ENCODE measurements at regions not wholly inside any gene's neighbourhood (a gene's known extent, or its start where the extent isn't known, plus 50 kb on each side); places are given as distances from the start of the nearest gene placed in this dataset.
"Not testable (repeated sequence)": the region's sequence is repeated elsewhere in the genome, so short reads cannot be mapped to it uniquely, and the experiment has no call there.

DNA sequence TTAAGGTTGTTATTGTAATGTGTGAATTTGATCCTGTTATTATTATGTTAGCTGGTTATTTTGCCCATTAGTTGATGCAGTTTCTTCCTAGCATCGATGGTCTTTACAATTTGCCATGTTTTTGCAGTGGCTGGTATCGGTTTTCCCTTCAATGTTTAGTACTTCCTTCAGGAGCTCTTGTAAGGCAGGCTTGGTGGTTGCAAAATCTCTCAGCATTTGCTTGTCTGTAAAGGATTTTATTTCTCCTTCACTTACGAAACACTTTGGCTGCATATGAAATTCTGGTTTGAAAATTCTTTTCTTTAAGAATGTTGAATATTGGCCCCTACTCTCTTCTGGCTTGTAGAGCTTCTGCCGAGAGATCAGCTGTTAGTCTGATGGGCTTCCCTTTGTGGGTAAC lies 2241.4 kb upstream of the AGA start:
- not testable (repeated sequence) for DNase-seq (ENCODE audit: low spot score)

DNA sequence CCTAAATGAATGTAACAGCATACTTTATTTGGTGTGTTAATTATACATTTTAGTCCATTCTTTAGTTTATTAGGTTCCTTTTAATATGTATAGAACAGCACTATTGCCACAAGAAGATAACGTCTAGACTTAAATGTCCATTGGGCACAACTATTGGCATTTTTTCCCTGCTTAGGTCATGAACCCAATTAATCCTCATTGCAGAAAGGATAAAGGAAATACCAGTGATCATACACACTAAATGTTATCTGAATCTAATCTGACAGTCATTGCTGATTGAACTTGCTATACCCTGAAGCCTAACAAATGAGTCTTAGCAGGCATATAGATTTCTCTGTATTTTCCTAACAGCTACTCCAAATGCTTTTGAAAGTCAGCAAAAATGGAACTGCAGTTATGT lies 2250.0 kb upstream of the AGA start:
- DNase-seq (ENCODE audit: low spot score): no peak

DNA sequence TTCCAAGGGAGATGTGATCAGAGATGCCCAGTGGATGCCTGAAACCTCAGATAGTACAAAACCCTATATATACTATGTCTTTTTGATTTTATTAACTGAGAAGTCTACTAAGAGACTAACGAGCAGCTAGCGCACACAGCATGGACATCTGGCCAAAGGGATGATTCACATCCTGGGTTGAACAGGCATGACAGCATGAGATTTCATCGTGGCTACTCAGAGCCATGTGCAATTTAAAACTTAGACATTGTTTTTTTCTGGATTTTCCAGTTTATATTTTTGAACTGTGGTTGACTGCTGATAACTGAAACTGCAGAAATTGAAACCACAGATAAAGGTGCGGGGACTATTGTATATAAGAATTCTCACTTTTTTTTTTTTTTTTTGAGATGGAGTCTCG lies 2252.9 kb upstream of the AGA start:
- DNase-seq (ENCODE audit: low spot score): no peak

DNA sequence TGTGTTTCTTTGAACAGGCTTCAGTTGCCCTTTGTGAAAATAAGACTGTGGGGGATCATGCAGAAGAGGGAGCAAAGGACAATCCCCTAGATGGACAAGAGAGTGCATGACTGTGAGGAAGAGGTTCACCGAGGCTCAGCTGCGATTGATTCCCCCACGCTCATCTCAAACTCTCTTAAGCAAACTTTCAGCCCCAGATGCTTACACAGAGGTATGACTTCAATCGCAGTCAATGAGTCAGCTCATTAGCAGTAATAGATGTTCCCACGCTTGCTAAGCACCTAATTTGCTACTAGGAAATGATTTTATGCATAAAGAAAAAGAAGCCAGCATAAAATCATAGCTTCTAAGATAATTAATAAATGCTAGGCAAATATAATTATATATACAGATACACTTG lies 2256.1 kb upstream of the AGA start:
- no peak for DNase-seq (ENCODE audit: low spot score)

DNA sequence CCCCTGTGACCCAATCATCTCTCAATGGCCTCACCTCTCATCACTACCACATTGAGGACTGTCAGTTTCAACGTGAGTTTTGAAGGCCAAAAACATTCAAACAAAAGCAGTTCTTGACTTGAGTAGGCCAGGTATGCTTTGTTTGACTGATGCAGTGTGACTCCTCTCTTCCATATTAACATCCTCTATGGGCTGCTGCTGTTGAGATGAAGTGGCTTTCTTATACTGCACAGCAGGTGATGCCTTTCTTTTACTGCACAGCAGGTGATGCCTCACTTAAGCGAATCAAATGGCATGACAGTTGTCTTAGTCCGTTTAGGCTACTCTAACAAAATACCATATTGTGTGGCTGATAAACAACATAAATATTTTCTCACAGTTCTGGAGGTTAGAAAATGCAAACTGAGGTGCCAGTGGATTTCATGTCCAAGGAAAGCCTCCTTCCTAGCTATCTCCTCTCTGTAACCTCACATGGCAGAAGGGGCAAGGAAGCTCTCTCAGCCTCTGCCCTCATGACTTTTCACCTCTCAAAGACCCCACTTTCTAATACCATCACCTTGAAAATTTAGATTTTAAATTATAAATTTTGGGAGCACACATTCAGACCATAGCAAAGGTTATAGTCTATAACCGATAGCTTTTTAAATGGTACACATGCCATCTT lies 2267.9 kb upstream of the AGA start:
- no peak for DNase-seq (ENCODE audit: low spot score)

DNA sequence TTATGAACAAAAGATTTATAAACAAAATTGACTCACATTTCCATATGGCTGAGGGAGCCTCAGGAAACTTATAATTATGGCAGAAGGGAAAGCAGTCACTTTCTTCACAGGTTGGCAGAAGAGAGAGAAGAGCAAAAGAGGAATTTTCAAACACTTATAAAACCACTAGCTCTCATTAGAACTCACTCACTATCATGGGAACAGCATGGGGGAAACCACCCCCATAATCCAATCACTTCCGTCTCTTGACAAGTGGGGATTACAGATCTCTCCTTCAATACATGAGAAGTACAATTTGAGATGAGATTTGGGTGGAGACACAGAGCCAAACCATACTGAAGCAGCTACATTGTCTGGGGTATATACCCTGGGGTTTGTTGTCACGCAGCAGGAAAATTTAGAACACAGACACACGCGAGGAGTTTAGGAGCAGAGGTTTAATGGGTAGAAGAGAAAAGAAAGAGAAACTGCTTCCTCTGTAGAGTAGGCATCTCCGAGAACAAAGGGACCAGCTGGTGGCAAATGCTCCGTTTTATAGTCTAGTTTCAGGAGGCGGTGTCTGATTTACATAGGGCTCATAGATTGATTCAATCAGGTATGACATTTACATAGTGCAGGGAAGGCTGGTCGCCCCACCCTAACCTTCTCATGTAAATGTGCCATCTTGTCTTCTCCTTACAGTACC lies 2277.7 kb upstream of the AGA start:
- no peak for DNase-seq (ENCODE audit: low spot score)

DNA sequence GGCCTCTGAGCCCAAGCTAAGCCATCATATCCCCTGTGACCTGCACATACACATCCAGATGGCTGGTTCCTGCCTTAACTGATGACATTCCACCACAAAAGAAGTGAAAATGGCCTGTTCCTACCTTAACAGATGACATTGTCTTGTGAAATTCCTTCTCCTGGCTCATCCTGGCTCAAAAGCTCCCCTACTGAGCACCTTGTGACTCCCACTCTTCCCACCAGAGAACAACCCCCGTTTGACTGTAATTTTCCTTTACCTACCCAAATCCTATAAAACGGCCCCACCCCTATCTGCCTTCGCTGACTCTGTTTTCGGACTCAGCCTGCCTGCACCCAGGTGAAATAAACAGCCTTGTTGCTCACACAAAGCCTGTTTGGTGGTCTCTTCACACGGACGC lies 2284.3 kb upstream of the AGA start:
- not testable (repeated sequence) for DNase-seq (ENCODE audit: low spot score)

DNA sequence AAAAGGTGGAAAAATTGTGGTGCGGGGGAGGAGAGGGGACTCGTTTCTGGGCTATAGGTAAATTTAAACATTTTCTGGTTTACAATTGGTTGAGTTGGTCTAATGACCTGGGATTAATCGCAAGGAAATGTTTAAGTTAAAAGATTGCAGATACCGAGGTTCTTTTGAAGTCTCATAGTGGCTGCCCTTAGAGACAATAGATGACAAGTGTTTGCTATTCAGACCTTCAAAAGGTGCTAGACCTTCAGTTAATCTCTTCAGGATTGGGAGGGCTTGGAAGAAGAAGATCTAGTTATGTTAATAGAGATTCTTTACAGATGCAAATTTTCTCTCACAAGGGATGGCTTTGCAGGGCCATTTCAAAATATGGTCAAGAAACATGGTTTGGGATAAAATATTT lies 2286.1 kb upstream of the AGA start:
- DNase-seq (ENCODE audit: low spot score): no peak

DNA sequence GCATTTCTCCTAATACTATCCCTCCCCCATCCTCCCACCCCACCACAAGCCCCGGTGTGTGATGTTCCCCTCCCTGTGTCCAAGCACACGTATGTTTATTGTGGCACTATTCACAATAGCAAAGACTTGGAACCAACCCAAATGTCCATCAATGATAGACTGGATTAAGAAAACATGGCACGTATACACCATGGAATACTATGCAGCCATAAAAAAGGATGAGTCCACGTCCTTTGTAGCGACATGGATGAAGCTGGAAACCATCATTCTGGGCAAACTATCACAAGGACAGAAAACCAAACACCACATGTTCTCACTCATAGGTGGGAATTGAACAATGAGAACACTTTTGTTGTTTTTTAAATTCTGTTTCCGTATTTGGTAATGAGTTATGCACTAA lies 2294.6 kb upstream of the AGA start:
- DNase-seq (ENCODE audit: low spot score): not testable (repeated sequence)

DNA sequence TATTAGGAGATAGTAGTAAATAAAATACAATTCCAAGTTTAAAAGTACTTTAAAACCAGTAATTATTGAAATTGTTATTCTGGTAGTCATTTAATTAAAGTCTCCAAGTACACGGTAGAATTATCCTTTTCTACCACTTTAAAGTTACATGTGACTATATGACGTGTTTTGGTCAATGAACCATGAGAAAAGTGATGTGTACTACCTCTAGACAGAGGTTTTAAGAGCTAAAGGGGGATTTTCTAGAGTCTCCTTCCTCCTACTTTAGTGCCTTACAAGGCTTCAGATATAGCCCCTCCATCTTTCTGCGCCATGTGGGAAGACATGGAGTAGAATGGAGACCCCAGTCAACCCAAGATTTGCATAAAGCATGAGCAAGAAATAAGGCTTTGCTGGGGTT lies 2296.6 kb upstream of the AGA start:
- DNase-seq (ENCODE audit: low spot score): no peak

DNA sequence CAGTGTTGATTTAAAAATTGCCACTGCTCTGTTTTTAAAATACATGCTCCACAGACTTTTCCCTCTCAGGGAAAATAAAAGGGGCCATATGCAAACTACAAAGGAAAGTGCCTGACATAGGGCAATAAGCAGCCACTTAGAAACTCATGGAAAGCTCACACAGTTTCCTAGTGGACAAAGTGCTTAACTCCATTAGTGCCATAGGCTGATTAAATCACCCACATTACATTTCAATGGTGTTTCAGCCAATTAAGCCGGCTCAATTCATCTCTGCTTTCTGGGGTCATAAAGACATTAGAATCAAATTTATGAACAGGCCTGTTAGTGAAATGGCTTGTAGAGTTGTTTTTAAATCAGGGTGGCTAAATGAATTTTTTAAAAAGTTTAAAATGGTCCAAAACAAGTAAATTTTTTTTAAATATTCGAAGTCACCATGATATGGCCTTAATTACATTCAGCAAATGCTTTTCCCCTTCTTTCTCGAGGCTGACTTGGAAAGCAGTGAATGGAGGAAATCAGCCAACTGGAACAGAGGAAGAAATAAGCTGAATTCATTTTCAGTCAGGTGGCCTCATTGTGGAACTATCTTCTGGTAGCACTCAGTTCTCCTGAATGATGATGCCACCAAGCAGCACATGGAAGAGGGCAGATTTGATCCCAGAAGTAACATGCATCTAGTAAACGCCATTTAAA lies 2305.1 kb upstream of the AGA start:
- DNase-seq (ENCODE audit: low spot score): no peak

DNA sequence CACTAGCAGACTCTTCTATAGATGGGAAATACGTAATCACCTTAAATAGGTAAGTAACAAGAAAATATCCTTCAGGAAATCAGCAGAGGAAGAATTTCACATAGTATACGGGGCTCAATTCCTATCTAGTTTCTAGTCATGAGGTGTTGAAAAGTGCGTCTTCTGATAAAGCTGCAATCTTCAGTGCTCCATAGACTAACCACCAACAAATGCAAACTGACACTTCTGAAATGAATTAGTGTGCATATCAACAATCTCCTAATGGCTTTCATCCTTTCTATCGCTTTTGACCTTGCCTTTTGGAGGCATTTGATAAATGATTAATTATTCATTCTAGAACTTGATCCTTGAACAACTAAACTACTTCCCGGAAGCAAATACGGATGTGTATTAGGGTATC lies 2306.6 kb upstream of the AGA start:
- no peak for DNase-seq (ENCODE audit: low spot score)

DNA sequence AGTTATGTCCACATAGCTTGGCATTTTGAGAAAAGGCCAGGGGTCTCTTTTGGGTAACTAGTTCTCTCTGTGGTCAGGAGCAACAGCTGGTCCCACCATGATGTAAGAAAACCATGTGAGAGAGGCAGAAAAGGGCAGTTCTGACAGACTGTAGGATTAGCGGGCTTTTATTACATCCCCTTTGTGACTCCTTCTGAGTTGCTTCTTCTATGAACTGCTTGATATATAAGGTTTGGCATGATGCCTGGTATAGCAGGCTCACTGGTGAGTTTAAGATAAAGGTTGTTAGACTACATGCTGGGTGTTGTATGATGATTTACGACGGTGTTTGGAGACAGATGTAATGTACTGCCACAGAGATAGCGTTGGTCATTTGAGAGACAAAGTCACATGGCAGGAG lies 2308.1 kb upstream of the AGA start:
- DNase-seq (ENCODE audit: low spot score): no peak

DNA sequence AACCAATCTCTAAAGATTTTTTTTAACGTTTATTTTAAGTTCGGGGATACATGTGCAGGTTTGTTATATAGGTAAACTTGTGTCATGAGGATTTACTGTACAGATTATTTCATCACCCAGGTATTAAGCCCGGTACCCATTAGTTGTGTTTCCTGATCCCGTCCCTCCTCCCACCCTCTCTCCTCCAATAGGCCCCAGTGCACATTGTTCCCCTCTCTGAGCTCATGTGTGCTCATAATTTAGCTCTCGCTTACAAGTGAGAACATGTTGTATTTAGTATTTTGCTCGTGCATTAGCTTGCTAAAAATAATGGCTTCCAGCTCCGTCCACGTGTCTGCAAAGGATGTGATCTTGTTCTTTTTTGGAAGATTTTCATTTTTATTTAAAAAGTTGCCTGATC lies 2309.4 kb upstream of the AGA start:
- no peak for DNase-seq (ENCODE audit: low spot score)

DNA sequence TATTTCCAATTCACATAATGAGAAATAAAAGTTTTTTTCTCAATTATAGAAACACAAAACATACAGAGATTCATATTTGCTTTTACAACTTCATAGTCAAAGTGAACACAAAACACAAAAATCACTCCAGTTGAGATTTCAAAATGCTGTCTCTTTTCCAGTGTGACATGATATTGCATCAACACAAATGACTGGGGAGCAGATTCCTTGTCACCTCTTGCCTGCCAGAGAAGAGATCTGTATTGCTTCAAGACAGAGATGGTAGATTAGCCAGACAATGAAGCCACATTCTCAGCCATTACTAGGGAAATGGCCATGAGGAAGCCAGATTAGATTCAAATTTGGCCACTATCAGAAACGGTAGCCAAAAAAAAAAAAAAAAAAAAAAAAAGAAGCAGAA lies 2313.1 kb upstream of the AGA start:
- no peak for DNase-seq (ENCODE audit: low spot score)

DNA sequence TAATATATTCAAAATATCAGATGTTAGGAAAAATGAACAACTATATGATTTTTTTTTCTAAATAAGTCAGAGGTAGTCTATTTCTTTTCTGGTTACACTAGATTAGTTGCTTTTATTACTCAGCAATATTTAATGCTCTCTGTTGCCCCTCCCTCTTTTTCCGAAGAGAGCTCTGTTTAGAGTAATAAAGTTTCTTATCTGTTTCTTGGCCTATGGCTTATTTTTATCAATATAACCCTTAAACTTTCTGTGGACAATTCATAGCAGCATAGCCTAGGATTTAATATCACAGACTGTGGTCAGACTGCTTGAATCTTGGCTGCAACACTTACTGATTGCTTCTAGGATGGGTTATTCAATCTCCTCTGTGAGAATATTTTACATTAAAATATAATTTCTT lies 2315.4 kb upstream of the AGA start:
- DNase-seq (ENCODE audit: low spot score): no peak

DNA sequence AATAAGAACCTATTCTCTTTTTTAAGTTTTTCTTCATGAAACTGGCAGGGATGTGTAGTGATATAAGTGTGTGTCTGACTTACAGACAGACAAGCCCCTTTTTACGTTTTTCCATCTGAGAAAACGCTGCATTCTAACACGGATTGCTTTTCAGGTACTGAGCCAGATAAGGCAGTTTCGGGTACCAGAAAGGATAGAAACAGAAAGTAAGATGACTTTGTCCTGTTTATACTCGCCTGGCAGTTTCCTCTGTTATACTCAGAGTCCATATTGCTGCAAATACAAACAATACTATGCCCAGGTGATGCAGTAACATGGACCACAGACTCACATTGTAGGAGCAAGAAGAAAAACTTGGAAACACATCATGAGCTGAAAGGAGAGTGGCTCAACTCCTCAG lies 2320.6 kb upstream of the AGA start:
- no peak for DNase-seq (ENCODE audit: low spot score)

DNA sequence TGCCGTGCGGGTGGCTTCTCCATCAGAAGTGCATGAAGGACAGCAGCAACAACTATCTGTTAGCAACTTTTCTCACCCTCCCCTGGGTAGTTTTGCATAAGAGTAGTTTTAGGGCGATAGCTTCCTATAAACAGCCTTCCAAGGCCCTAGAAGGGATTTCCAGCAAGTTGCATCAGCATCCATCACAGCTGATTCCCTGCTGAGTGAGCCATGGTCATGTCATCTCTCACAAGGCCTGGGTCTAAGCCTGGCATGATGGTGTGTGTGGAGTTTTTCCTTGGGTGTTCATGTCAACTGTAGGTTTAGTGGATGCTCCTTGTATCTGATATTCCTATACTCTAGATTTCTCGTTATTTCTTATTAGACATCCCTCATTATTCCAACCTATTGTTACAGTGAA lies 2324.7 kb upstream of the AGA start:
- DNase-seq (ENCODE audit: low spot score): no peak

DNA sequence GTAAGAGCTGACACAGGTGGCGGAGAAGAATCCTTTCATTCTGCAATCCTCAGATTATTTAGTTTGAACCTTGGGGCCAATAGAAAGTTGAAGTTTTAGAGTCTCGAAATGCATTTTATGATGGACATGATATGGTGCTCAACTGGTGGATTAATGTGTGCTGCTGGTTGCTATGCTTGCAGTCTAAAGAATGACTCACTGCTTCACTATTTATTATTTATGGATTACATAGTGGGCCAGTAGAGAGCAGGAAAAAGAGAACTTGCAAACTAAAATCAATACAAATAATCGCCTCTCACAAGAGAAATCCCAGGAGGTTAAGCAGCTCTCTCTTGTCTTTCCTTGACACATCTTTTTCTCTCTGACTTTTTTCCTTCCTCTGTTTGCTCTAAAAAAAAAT lies 2326.8 kb upstream of the AGA start:
- DNase-seq (ENCODE audit: low spot score): no peak

DNA sequence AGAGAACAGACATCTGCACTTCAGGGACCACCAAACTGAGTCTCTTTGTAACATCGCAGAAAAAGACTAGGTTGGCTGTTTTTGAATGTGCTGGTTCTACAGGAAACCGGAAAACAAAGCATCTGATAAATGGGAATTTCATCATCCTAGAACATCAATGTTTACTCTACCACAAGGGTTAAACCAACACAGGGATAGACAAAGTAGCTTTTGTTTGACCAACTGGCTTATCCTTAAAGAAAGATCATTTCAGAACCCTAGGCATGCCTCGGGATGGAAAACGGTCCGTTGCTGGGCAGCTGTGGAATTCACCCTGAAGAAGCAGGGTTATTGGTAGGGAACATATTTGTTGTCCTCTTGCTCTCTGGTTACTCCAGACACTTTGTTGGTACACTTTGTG lies 2355.5 kb upstream of the AGA start:
- DNase-seq (ENCODE audit: low spot score): peak; percentile 74

DNA sequence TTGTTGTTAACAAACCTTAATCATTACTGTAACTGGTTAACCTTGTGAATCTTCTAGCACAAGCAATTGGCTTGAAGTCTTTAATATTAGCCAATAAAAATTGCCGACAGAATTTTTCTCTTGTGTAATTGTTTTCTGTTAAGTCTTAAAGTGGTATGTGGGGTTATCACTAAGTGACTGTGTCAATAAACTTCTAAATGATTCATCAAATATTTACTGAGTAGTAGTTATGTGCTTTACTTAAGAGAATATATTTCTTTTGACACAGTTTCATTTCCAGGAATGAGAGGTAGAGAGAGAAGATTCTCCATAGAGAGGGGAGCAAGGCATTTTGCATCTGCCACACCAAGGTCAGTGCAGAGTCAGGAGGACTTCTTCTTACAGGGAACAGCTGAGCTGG lies 2361.6 kb upstream of the AGA start:
- no peak for DNase-seq (ENCODE audit: low spot score)

DNA sequence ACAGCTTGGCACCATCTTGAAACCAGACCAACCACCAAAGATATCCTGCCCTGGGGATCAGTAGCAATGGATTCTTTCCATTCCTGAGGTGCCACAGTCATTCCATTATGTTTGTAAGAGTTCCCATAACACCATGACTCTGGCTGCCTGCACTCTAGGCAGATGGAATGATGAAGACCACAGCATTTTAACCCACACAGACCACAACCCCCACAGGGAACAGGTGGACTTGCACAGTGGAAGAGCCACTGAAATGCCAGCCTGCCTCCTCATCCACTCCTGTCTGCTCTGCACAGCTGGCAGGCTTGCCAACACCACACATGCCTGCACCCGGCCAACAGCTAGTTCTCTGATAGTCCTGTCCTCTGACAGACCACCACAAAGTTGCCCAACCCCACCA lies 2362.2 kb upstream of the AGA start:
- no peak for DNase-seq (ENCODE audit: low spot score)

DNA sequence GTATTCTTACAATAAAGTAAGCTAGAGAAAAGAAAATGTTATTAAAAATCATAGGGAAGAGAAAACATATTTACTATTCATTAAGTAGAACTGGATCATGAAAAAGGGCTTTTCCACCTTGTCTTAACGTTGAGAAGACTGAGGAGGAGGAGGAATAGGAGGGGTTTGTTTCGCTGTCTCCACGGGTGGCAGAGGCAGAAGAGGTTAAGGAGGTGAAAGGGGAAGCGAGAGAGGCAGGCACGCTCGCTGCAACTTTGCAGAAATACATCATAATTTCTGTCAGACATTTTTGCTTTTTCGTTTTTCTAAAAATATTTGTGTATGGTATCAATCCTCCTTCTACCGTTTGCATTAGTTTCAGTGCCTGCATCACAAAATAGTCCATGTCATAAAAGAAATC lies 2375.1 kb upstream of the AGA start:
- no peak for DNase-seq (ENCODE audit: low spot score)

DNA sequence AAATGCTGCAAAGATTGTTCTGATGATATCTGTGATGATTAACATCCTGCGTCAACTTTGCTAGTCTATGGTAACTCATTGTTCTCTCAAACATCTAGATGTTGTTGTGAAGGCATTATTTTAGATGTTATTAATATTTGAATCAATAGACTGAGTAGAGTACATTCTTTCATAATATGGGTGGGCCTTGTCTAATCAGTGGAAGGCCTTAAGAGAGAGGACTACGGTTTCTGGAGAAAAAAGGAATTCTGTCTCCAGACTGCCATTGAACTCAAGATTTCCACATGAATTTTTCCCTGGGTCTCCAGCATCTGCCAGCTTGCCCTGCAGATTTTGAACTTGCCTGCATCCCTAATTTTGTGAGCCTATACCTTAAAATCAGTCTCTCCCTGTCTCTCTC lies 2381.1 kb upstream of the AGA start:
- no peak for DNase-seq (ENCODE audit: low spot score)
